ENCODE measurements at regions not wholly inside any gene's neighbourhood (a gene's known extent, or its start where the extent isn't known, plus 50 kb on each side); places are given as distances from the start of the nearest gene placed in this dataset.

GRCh38 chr13:86692291-86692690 lies 893.1 kb upstream of the SLITRK6 start:
- Mint-ChIP-seq H3K36me3 (no peaks in the 10 kb centered on the region), H3K27me3 (no peaks in the 10 kb centered on the region), H3K4me1 (ENCODE audit: unreplicated experiment) (no peaks in the 10 kb centered on the region), H3K9me3 (no peaks in the 10 kb centered on the region), H3K27ac (no peak overlapping the region), H3K4me3 (no peak overlapping the region)
- TF ChIP-seq CTCF (conservative IDR thresholded peaks at IDR 0.05) = no peak
- no peak for DNase-seq (ENCODE audit: extremely low spot score, unreplicated experiment)

DNA sequence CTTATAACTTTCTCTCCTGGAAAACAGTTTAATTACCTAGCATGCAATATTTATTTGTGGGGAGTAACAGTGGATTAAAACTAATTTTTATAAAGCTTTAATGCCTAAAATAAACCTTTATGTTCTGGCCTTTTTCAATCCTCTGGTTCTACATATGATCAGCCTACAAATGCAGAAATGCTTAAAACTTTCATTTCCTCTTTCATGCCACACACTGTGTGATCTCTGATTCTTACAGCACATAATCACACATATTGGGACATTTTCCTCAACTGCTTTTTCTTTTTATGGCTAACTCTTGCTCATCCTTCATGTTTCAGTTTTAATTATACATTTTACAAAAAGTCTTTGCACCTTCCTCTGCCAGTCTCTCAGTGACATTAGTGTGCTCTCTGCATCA lies 910.8 kb upstream of the SLITRK6 start:
- no peaks in the 10 kb centered on the region for H3K9me3 Mint-ChIP-seq
- no peaks in the 10 kb centered on the region for H3K27me3 Mint-ChIP-seq
- no peak for TF ChIP-seq CTCF (conservative IDR thresholded peaks at IDR 0.05)
- no peak overlapping the region for H3K27ac Mint-ChIP-seq
- H3K4me1 Mint-ChIP-seq (ENCODE audit: unreplicated experiment) = no peaks in the 10 kb centered on the region
- H3K4me3 Mint-ChIP-seq = no peak overlapping the region
- H3K36me3 Mint-ChIP-seq = no peaks in the 10 kb centered on the region
- no peak for DNase-seq (ENCODE audit: extremely low spot score, unreplicated experiment)

DNA sequence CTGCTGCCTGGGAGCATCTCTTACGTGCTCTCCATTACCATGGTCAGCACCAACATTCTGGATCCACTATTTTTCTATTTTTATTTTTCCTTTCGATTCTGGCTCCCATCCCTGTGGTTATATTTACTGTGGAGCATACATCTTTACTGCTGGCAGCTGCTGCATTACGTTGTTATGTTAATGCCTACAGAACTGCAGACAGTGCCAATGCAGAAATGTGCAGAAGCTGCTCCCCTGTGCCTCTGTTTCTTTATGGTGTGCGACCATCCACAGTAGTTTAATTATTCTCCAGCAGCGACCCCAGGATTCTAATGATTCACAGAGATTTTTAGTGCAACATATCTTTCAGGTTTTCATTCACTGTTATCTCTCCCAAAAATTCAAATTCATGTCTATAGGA lies 911.7 kb upstream of the SLITRK6 start:
- no peaks in the 10 kb centered on the region for H3K36me3 Mint-ChIP-seq

DNA sequence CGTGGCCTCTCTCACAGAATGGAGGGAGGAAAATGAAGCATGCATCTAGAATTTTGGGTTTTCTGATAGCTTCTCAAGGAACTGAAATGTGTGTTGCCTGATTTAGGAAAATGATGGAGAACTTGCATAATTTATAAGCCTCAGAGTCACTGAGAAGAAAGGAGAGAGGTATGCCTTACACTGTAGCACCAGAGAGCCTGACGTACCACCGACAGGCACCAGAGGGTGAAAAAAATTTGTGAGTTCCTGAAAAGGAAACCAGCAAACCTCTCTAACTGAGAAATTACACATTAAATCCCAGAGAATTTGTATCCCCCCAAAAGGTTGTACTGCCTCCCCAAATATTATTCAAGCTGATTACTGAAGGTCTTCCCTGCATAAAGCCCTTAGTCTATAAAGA lies 915.3 kb upstream of the SLITRK6 start:
- peak; percentile 15 for TF ChIP-seq CTCF (conservative IDR thresholded peaks at IDR 0.05)
- no peak for DNase-seq (ENCODE audit: extremely low spot score, unreplicated experiment)
- Mint-ChIP-seq H3K4me1 (ENCODE audit: unreplicated experiment) (no peaks in the 10 kb centered on the region), H3K36me3 (no peaks in the 10 kb centered on the region), H3K4me3 (no peak overlapping the region), H3K27me3 (no peaks in the 10 kb centered on the region), H3K9me3 (no peaks in the 10 kb centered on the region), H3K27ac (no peak overlapping the region)

More for the DNA sequence above, 911.7 kb upstream of the SLITRK6 start:
- H3K9me3 Mint-ChIP-seq = no peaks in the 10 kb centered on the region
- H3K27ac Mint-ChIP-seq = no peak overlapping the region
- TF ChIP-seq CTCF (conservative IDR thresholded peaks at IDR 0.05) = no peak
- no peak overlapping the region for H3K4me3 Mint-ChIP-seq
- no peak for DNase-seq (ENCODE audit: extremely low spot score, unreplicated experiment)
- H3K27me3 Mint-ChIP-seq = no peaks in the 10 kb centered on the region
- H3K4me1 Mint-ChIP-seq (ENCODE audit: unreplicated experiment) = no peaks in the 10 kb centered on the region

- Mint-ChIP-seq H3K4me1 (ENCODE audit: unreplicated experiment) (no peaks in the 10 kb centered on the region), H3K36me3 (no peaks in the 10 kb centered on the region), H3K27me3 (peaks cover 2% of the 10 kb centered on the region), H3K27ac (no peak overlapping the region), H3K4me3 (no peak overlapping the region), H3K9me3 (no peaks in the 10 kb centered on the region)
- TF ChIP-seq CTCF (conservative IDR thresholded peaks at IDR 0.05) = peak; percentile 56
- no peak for DNase-seq (ENCODE audit: extremely low spot score, unreplicated experiment)
Measured at GRCh38 chr13:86725105-86725504, 925.9 kb upstream of the SLITRK6 start.

DNA sequence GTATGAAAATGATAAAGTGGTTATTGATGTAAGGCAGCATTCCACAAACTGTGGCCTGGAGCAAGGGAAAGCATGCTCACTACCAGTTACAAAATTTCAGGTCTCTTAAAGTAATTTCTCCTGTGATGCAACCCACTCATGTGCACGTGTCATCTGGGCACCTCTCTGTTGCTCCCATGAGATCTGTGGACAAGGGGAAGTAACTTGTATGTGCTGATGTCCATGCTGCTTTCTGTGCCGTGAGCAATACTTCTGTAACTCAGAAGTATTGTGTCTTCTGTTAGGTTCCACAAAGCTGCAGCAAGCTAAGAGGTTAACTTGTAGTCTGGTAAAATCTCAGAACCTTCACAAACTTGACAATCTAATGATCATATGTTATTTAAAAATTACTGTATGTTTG lies 930.0 kb upstream of the SLITRK6 start:
- H3K4me1 Mint-ChIP-seq (ENCODE audit: unreplicated experiment) = no peaks in the 10 kb centered on the region
- H3K27me3 Mint-ChIP-seq = peaks cover 2% of the 10 kb centered on the region
- no peak overlapping the region for H3K4me3 Mint-ChIP-seq
- H3K27ac Mint-ChIP-seq = no peak overlapping the region
- no peaks in the 10 kb centered on the region for H3K9me3 Mint-ChIP-seq
- no peak for TF ChIP-seq CTCF (conservative IDR thresholded peaks at IDR 0.05)
- H3K36me3 Mint-ChIP-seq = no peaks in the 10 kb centered on the region
- no peak for DNase-seq (ENCODE audit: extremely low spot score, unreplicated experiment)

Measured in type B pancreatic cell (in vitro differentiated cells).